Naive thymus-derived CD8-positive, alpha-beta T cell (primary cell): ENCODE measurements at regions not wholly inside any gene's neighbourhood (a gene's known extent, or its start where the extent isn't known, plus 50 kb on each side); places are given as distances from the start of the nearest gene placed in this dataset.

Source experiments
- ATAC-seq, 2 donors: fragments of 150-1000 bp; cut with Tn5 transposase in 1 of 2; sonication (Bioruptor Pico), chemical (Tn5 transposase) in 1 of 2; 1 replicate in 1 of 2; 2 replicates in 1 of 2; pipeline ENCODE4 v1.10.0; 2021; ENCODE audit warnings: mild to moderate bottlenecking in 2 of 2, moderate library complexity in 2 of 2
- POLR2A ChIA-PET: fragments of 350-600 bp; sonication (Branson Sonifier 250); formaldehyde crosslinking; loops from one replicate; lab custom pipeline; 2021; ENCODE audit warnings: antibody characterized with exemption; lab: Charles Lee
- DNase-seq, 10 donors: peaks; one replicate each; pipeline versions ENCODE4 v3.0.0 to v3.0.0-alpha.2; 2020 to 2022
- H3K27ac Mint-ChIP-seq, 10 donors: one replicate each; pipeline ENCODE4 v1.8.0; 2020 to 2022; ENCODE audit warnings: mild to moderate bottlenecking in 10 of 10, mixed read lengths in 10 of 10, moderate library complexity in 4 of 10, inconsistent platforms in 1 of 10
- H3K27me3 Mint-ChIP-seq, 5 donors: one replicate each; pipeline ENCODE4 v1.8.0; 2021 to 2022; ENCODE audit warnings: mixed read lengths in 5 of 5
- H3K36me3 Mint-ChIP-seq, 3 donors: one replicate each; pipeline ENCODE4 v1.8.0; 2020 to 2022; ENCODE audit warnings: mixed read lengths in 3 of 3, mild to moderate bottlenecking in 2 of 3, inconsistent platforms in 1 of 3
- H3K4me1 Mint-ChIP-seq, 4 donors: one replicate each; pipeline ENCODE4 v1.8.0; 2021 to 2022; ENCODE audit warnings: mixed read lengths in 4 of 4
- H3K4me3 Mint-ChIP-seq, 10 donors: one replicate each; pipeline ENCODE4 v1.8.0; 2020 to 2022; ENCODE audit warnings: mild to moderate bottlenecking in 10 of 10, mixed read lengths in 10 of 10, moderate library complexity in 6 of 10, inconsistent platforms in 1 of 10
- H3K9me3 Mint-ChIP-seq, 9 donors: one replicate each; pipeline ENCODE4 v1.8.0; 2020 to 2022; ENCODE audit warnings: mixed read lengths in 9 of 9, mild to moderate bottlenecking in 3 of 9, inconsistent platforms in 1 of 9, moderate library complexity in 1 of 9

- Mint-ChIP-seq H3K27me3 (peaks cover 0 to 4% (median 0%) of the 10 kb centered on the region in 5 donors), H3K36me3 (peaks cover 0 to 19% (median 0%) of the 10 kb centered on the region in 3 donors), H3K4me1 (peaks cover 0 to under 1% (median under 1%) of the 10 kb centered on the region in 4 donors), H3K27ac (no peak overlapping the region), H3K9me3 (peaks cover 0 to 36% (median 18%) of the 10 kb centered on the region in 9 donors), H3K4me3 (no peak overlapping the region)
- POLR2A ChIA-PET, result no interaction called here
- DNase-seq (no peak), ATAC-seq (no peak)
Measured at GRCh38 chr12:38144049-38144448, 172.5 kb upstream of the ALG10B start.

DNA sequence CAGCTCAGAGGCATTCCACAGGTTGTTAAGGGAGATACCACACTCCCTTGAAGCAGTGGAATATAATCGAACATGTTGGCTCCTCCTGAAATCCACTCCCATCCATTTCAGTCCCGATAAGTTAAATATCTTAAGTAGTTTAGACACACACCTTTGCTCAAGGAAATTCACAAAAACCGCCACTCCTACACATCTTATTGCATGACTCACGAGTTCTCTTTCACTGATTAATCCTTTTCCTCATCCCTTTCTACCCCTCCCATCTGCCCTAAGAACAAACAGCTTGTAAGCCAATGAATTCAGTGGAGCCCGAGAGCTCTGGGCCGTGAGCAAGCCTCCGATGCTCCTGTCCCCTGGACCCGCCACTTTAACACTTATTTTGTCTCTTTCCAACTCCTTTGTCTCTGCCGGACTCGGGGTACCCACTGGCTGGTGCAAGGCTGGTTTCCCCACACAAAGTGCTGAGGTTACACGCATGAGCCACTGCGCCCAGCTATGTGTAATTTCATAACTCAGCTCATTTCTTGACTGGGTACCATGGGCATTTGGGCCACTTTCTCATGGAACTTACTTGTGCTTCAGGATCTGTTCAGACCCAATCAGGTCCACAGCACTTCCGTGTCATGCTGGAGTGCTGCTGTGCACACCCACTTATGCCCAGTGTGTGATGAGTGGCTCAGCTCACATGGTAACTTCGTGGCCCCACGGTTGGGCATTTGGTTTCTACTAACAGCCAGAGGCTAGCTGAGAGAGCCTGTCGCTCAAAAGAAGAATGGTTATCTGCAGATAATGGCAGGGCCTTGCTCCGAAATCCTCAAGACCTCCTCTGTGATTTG, 171.8 kb upstream of the ALG10B start:
- no peak for ATAC-seq
- H3K27ac Mint-ChIP-seq, result no peak overlapping the region
- H3K4me3 Mint-ChIP-seq, result no peak overlapping the region
- peaks cover 0 to 20% (median 0%) of the 10 kb centered on the region in 3 donors for H3K36me3 Mint-ChIP-seq
- POLR2A ChIA-PET, result no interaction called here
- H3K27me3 Mint-ChIP-seq, result peaks cover 0 to 4% (median 0%) of the 10 kb centered on the region in 5 donors
- H3K9me3 Mint-ChIP-seq, result peaks cover 0 to 38% (median 20%) of the 10 kb centered on the region in 9 donors
- H3K4me1 Mint-ChIP-seq, result no peaks in the 10 kb centered on the region
- no peak for DNase-seq

- POLR2A ChIA-PET, result no interaction called here
- no peak overlapping the region for H3K4me3 Mint-ChIP-seq
- H3K27ac Mint-ChIP-seq, result no peak overlapping the region
- peaks cover 0 to 38% (median 20%) of the 10 kb centered on the region in 9 donors for H3K9me3 Mint-ChIP-seq
- no peak for ATAC-seq
- peaks cover 0 to 20% (median 0%) of the 10 kb centered on the region in 3 donors for H3K36me3 Mint-ChIP-seq
- no peaks in the 10 kb centered on the region for H3K4me1 Mint-ChIP-seq
- H3K27me3 Mint-ChIP-seq, result peaks cover 0 to 13% (median 4%) of the 10 kb centered on the region in 5 donors
- DNase-seq, result no peak
Measured at GRCh38 chr12:38149395-38150073, 167.0 kb upstream of the ALG10B start.

DNA sequence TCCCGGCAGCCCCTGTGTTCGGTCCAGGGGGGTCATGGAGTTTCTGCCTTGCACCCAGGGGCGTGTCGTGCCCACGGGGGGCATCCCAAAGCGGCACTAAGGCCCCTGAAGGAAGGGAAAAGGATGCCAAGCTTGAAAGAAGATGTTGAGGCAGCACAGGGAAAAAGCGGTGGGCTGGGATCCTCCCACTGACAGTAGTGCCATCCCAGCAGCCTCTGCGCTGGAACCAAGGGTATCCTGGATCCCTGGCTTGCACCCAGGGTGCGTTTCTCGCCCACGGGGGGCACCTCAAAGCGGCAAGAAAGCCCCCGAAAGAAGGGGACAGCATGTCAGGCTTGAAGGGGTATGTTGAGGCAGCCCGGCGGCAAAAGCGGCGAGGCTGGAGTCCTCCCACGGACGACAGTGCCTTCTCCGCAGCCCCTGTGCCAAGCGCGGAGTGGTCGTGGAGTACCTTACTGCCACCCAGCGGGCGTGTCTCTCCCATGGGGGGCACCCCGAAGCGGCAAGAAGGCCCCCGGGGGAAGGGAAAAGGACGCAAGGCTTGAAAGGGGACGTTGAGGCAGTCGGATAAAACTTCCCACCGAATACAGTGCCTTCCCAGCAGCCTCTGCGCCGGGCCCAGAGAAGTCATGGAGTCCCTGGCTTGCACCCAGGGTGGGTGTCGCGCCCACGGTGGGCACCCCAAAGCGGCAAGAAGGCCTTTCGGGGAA, 164.4 kb upstream of the ALG10B start:
- H3K4me1 Mint-ChIP-seq, result no peaks in the 10 kb centered on the region
- H3K4me3 Mint-ChIP-seq, result no peak overlapping the region
- no peak for ATAC-seq
- peaks cover 0 to 13% (median 4%) of the 10 kb centered on the region in 5 donors for H3K27me3 Mint-ChIP-seq
- H3K36me3 Mint-ChIP-seq, result peaks cover 0 to 18% (median 2%) of the 10 kb centered on the region in 3 donors
- H3K27ac Mint-ChIP-seq, result no peak overlapping the region
- POLR2A ChIA-PET, result no interaction called here
- DNase-seq, result no peak
- peaks cover 0 to 21% (median 17%) of the 10 kb centered on the region in 9 donors for H3K9me3 Mint-ChIP-seq

GRCh38 chr12:38152816-38153736, 163.5 kb upstream of the ALG10B start:
- Mint-ChIP-seq H3K9me3 (peaks cover 0 to 12% (median 7%) of the 10 kb centered on the region in 9 donors), H3K27ac (no peak overlapping the region), H3K4me3 (no peak overlapping the region), H3K4me1 (no peaks in the 10 kb centered on the region), H3K27me3 (peaks cover 0 to 13% (median 6%) of the 10 kb centered on the region in 5 donors), H3K36me3 (peaks cover 0 to 9% (median 2%) of the 10 kb centered on the region in 3 donors)
- ATAC-seq (no peak), DNase-seq (no peak)
- POLR2A ChIA-PET, result no interaction called here

GRCh38 chr12:38153737-38154061, 162.9 kb upstream of the ALG10B start:
- POLR2A ChIA-PET, result no interaction called here
- peaks cover 0 to 6% (median 2%) of the 10 kb centered on the region in 9 donors for H3K9me3 Mint-ChIP-seq
- ATAC-seq (no peak), DNase-seq (no peak)
- H3K27me3 Mint-ChIP-seq, result peaks cover 0 to 13% (median 6%) of the 10 kb centered on the region in 5 donors
- no peak overlapping the region for H3K4me3 Mint-ChIP-seq
- peaks cover 0 to 4% (median 2%) of the 10 kb centered on the region in 3 donors for H3K36me3 Mint-ChIP-seq
- H3K27ac Mint-ChIP-seq, result no peak overlapping the region
- H3K4me1 Mint-ChIP-seq, result no peaks in the 10 kb centered on the region

DNA sequence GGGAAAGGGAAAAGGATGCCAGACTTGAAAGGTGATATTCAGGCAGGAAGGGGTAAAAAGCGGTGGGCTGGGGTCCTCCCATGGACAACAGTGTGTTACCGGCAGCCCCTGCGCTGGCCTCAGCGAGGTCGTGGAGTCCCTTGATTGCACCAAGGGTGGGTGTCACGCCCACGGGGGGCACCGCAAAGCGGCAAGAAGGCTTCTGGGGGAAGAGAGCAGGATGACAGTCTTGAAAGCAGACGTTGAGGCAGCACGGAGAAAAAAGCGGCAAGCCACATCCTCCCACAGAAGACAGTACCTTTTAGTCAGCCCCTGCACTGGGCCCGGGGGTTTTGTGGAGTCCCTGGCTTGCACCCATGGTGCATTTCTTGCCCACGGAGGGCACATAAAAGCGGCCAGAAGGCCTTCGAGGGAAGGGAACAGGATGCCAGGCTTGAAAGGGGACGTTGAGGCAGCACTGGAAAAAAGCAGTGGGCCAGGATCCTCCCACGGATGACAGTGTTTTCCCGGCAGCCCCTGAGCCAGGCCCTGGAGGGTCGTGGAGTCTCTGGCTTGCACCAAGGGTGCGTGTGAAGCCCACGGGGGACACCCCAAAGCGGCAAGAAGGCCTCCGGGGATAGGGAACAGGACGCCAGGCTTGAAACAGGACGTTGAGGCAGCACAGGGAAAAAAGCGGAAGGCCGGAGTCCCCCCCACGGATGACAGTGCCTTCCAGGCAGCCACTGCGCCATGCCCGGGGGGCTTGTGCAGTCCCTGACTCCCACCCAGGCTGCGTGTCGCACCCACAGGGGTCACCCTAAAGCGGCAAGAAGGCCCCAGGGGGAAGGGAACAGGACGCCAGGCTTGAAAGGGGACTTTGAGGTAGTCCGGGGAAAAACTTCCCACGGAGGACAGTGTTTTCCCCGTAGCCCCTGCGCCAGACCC, 162.2 kb upstream of the ALG10B start:
- Mint-ChIP-seq H3K9me3 (peaks cover 0 to 2% (median 0%) of the 10 kb centered on the region in 9 donors), H3K27me3 (peaks cover 0 to 13% (median 6%) of the 10 kb centered on the region in 5 donors), H3K4me1 (no peaks in the 10 kb centered on the region), H3K36me3 (peaks cover 0 to 2% (median 0%) of the 10 kb centered on the region in 3 donors), H3K4me3 (no peak overlapping the region), H3K27ac (no peak overlapping the region)
- no peak for DNase-seq
- no peak for ATAC-seq
- POLR2A ChIA-PET, result no interaction called here

GRCh38 chr12:38155020-38155395, 161.6 kb upstream of the ALG10B start:
- Mint-ChIP-seq H3K27ac (no peak overlapping the region), H3K4me3 (no peak overlapping the region), H3K27me3 (peaks cover 0 to 13% (median 6%) of the 10 kb centered on the region in 5 donors), H3K36me3 (peaks cover 0 to 2% (median 0%) of the 10 kb centered on the region in 3 donors), H3K9me3 (peaks cover 0 to 2% (median 0%) of the 10 kb centered on the region in 9 donors), H3K4me1 (no peaks in the 10 kb centered on the region)
- DNase-seq, result no peak
- POLR2A ChIA-PET, result no interaction called here
- no peak for ATAC-seq

DNA sequence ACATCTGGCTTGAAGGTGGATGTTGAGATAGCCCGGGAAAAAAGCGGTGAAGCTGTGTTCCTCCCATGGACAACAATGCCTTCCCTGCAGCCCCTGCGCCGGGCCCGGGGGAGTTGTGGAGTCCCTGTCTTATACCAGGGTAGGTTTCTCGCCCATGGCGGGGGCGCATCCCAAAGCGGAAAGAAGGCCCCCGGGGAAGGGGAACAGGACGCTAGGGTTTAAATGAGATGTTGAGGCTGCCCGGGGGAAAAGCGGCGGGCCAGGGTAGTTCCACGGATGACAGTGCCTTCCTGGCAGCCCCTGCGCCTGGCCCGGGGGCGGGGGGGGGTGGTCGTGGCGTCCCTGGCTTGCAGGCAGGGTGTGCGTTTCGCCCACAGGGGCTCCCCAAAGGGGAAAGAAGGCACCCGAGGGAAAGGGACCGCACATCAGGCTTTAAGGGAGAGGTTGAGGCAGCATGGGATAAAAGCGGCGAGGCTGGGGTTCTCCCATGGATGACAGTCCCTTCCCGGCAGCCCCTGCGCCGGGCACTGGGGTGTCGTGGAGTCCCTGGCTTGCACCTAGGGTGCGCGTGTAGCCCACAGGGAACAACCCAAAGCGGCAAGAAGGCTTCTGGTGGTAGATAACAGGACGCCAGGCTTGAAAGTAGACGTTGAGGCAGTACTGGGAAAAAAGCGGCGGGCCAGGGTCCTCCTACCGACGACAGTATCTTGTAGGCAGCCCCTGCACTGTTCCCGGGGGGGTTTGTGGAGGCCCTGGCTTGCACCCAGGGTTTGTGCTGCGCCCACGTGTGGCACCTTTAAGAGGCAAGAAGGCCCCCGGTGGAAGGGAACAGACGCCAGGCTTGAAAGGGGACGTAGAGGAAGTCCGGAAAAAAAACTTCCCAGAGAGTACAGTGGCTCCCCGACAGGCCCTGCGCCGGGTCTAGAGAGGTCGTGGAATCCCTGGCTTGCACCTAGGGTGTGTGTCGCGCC, 160.8 kb upstream of the ALG10B start:
- POLR2A ChIA-PET, result no interaction called here

DNA sequence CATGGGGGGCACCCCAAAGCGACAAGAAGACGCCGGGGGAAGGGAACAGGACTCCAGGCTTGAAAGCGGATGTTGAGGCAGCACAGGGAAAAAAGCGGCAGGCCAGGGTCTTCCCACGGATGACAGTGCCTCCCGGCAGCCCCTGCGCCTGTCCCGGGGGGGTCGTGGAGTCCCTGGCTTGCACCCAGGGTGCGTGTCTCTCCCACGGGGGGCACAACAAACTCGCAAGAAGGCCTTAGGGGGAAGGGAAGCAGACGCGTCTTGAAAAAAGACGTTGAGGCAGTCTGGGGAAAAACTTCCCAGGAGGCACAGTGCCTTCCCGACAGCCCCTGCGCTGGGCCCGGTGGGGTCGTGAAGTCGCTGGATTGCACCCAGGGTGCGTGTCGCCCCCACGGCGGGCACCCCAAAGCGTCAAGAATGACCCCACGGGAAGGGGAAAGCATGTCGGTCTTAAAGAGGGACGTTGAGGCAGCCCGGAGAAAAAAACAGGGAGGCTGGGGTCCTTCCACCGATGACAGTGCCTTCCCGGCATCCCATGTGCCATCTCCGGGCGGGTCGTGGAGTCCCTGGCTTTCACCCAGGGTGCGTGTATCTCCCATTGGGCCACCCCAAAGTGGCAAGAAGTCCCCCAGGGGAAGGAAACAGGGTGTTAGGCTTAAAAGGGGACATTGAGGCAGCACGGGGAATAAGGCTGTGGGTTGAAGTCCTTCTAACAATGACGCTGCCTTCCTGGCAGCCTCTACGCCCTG, 159.9 kb upstream of the ALG10B start:
- Mint-ChIP-seq H3K4me1 (no peaks in the 10 kb centered on the region), H3K4me3 (no peak overlapping the region), H3K27ac (no peak overlapping the region), H3K27me3 (peaks cover 0 to 6% (median 0%) of the 10 kb centered on the region in 5 donors), H3K9me3 (peaks cover 0 to 2% (median 0%) of the 10 kb centered on the region in 9 donors), H3K36me3 (peaks cover 0 to 2% (median 0%) of the 10 kb centered on the region in 3 donors)
- DNase-seq, result no peak
- ATAC-seq, result no peak
- POLR2A ChIA-PET, result no interaction called here

More for the DNA sequence above, 160.8 kb upstream of the ALG10B start:
- DNase-seq (no peak), ATAC-seq (no peak)
- no peak overlapping the region for H3K4me3 Mint-ChIP-seq
- no peaks in the 10 kb centered on the region for H3K4me1 Mint-ChIP-seq
- H3K36me3 Mint-ChIP-seq, result peaks cover 0 to 2% (median 0%) of the 10 kb centered on the region in 3 donors
- H3K27ac Mint-ChIP-seq, result no peak overlapping the region
- peaks cover 0 to 2% (median 0%) of the 10 kb centered on the region in 9 donors for H3K9me3 Mint-ChIP-seq
- H3K27me3 Mint-ChIP-seq, result peaks cover 0 to 7% (median 6%) of the 10 kb centered on the region in 5 donors
